ENCODE measurements at regions not wholly inside any gene's neighbourhood (a gene's known extent, or its start where the extent isn't known, plus 50 kb on each side); places are given as distances from the start of the nearest gene placed in this dataset.

DNA sequence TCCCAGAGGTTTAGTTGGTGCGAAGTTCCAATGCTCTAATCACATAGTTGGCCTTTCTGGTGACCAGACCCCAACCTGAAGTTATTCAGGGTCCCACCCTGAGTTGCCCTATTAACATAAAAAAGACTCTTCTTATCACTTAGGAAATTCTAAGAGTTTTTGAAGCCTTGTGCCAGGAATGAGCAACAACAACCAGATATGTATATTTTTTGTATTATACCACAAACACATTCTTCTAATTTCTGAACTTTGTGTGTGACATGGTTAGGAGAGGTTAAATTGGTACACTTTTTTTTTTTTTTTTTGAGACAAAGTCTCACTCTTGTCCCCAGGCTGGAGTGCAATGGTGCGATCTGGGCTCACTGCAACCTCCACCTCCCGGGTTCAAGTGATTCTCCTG lies 320.4 kb upstream of the PDE3A start:
- TF ChIP-seq, protein P1, sequence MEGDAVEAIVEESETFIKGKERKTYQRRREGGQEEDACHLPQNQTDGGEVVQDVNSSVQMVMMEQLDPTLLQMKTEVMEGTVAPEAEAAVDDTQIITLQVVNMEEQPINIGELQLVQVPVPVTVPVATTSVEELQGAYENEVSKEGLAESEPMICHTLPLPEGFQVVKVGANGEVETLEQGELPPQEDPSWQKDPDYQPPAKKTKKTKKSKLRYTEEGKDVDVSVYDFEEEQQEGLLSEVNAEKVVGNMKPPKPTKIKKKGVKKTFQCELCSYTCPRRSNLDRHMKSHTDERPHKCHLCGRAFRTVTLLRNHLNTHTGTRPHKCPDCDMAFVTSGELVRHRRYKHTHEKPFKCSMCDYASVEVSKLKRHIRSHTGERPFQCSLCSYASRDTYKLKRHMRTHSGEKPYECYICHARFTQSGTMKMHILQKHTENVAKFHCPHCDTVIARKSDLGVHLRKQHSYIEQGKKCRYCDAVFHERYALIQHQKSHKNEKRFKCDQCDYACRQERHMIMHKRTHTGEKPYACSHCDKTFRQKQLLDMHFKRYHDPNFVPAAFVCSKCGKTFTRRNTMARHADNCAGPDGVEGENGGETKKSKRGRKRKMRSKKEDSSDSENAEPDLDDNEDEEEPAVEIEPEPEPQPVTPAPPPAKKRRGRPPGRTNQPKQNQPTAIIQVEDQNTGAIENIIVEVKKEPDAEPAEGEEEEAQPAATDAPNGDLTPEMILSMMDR (IDR thresholded peaks at IDR 0.05; ENCODE audit: control extremely low read depth, extremely low read depth, low read depth, missing control alignments): no peak
- POLR2A ChIA-PET: no interaction called here
- no peak for DNase-seq (ENCODE audit: extremely low spot score)
- CTCF ChIA-PET: no interaction called here

DNA sequence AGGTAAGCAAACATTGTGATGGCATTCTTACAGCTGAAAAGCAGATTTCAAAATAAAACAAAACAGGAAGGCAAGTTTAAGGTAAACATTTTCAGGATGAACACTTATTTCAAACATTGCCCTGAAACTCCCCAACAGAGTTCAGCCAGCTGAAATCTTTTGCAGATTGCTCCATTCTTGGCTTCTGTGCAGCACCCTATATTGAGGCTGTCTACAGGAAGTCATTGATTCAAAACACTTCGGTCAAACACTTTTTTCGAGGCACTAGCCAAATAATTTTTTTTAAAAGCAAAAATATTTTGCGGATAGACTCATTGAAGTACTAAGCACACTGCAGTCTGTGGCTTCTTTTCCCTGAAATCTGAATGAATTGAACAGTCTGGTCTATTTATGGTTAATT lies 318.1 kb upstream of the PDE3A start:
- ChIA-PET CTCF (interaction anchor here (1.1 kb wide), 1 partner anchor 16 kb away, joined by 4 read pairs; no protein-coding TSS in a partner anchor), POLR2A (no interaction called here)
- DNase-seq (ENCODE audit: extremely low spot score): no peak
- TF ChIP-seq, protein P1 (IDR thresholded peaks at IDR 0.05; ENCODE audit: control extremely low read depth, extremely low read depth, low read depth, missing control alignments): no peak

DNA sequence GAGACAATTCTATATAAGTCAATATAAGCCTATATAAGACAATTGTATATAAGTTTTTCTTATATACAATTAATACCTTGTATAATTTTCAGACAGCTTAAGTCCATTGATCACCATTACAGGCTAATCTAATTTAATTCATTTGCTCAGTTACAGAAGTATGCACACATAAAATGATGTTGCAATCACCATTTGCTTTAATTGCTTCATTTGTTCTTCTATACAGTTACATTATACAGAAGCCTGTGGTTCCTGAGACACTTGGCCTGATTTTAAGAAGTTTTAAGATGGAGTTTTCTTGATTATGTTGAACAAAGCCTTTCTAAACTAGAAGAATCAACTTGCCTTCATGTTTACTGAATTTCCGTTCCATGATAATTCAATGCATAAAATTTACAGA lies 314.6 kb upstream of the PDE3A start:
- DNase-seq (ENCODE audit: extremely low spot score): no peak
- ChIA-PET POLR2A (no interaction called here), CTCF (no interaction called here)
- TF ChIP-seq, protein P1 (IDR thresholded peaks at IDR 0.05; ENCODE audit: control extremely low read depth, extremely low read depth, low read depth, missing control alignments): no peak

DNA sequence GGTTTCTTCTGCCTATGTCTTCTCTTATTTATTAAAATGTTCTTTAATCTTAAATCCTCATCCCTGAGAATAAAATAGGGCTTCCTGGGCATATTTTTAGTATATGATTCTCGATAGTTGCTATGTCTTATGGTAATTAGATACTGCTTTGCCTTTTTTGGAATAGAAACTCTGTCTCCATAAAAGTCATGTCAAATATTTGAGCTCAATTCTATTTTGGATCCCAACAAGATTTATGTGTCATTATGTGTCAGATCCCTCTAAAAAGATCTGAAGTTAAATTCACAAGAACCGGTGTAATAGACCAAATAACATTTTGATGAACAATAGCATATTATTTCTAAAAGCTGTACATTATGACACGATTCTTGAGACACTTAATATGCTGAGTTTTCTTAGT lies 312.5 kb upstream of the PDE3A start:
- ChIA-PET POLR2A (no interaction called here), CTCF (interaction anchor here (0.8 kb wide), 1 partner anchor 29 kb away, joined by 4 read pairs; no protein-coding TSS in a partner anchor)
- TF ChIP-seq, protein P1 (IDR thresholded peaks at IDR 0.05; ENCODE audit: control extremely low read depth, extremely low read depth, low read depth, missing control alignments): no peak
- no peak for DNase-seq (ENCODE audit: extremely low spot score)

DNA sequence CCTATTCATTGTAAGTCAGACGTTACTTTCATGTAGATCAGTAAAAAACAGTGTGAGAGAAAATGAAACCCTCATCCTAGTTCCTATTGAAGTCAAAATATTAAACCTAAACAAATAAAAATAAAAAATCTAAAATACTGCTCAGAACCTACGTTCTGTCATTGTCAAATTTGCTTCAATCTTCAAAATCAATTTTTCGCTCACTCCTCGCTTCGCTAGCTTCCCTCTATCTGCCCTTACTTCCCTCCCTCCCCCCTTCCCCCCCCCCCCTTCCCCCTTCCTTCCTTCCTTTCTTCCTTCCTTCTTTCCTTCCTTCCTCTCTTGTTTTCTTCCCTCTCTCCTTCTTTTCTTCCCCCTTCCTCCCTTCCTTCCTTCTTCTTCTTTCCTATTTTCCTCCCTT lies 310.9 kb upstream of the PDE3A start:
- POLR2A ChIA-PET: no interaction called here
- CTCF ChIA-PET: interaction anchor here (0.7 kb wide), 1 partner anchor 11 kb away, joined by 3 read pairs; no protein-coding TSS in a partner anchor
- DNase-seq (ENCODE audit: extremely low spot score): no peak
- TF ChIP-seq, protein P1 (IDR thresholded peaks at IDR 0.05; ENCODE audit: control extremely low read depth, extremely low read depth, low read depth, missing control alignments): no peak

DNA sequence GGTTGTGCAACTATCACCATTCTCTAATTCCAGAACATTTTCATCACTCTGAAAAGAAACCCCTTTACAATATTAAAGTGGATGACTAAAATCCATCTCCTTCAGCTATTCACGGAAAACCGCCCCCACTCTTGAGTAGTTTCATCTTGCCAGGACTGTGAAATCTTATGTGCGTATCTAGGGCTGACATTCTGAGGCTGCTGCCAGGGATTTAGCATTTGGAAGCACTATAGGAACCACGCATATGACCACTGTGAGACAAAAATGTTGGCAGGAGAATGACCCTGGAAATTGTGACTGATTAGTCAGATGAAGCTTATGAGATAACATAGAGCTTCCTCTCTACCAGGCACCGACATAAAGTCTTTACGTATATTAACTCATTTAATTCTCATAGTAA lies 305.2 kb upstream of the PDE3A start:
- ChIA-PET CTCF (interaction anchor here (1.0 kb wide), 1 partner anchor 9 kb away, joined by 3 read pairs; no protein-coding TSS in a partner anchor), POLR2A (no interaction called here)
- no peak for DNase-seq (ENCODE audit: extremely low spot score)
- TF ChIP-seq, protein P1 (IDR thresholded peaks at IDR 0.05; ENCODE audit: control extremely low read depth, extremely low read depth, low read depth, missing control alignments): no peak

DNA sequence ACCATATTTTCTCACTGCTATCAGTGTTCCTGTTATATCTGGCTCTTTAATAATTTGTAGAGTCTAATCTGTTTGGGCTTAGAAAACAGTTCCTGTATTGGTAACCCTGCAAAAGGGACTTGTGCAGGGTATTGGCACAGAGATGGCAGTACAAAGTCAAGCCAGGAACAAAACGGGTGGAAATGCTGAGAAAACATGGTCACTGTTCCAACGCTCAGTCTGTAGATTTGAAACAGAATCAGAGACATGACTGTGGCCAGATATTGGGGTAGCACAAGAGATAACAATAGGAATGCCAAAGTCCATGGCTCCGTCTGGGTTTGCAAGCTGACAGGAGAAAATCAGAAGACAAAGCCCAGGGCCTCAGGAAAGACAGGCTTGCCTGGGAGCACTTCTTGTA lies 290.7 kb upstream of the PDE3A start:
- TF ChIP-seq, protein P1 (IDR thresholded peaks at IDR 0.05; ENCODE audit: control extremely low read depth, extremely low read depth, low read depth, missing control alignments): no peak
- no peak for DNase-seq (ENCODE audit: extremely low spot score)
- ChIA-PET POLR2A (no interaction called here), CTCF (no interaction called here)

Data from GM10248 (cell line).